K562 (cell line): ENCODE measurements at regions not wholly inside any gene's neighbourhood (a gene's known extent, or its start where the extent isn't known, plus 50 kb on each side); places are given as distances from the start of the nearest gene placed in this dataset.

Experiments
- ATAC-seq: fragments of 200-7000 bp; cut with Tn5 transposase; 3 replicates; pipeline ENCODE4 v1.9.1; 2020; ENCODE audit warnings: moderate library complexity
- BruUV-seq: library from RNA; stranded (reverse); fragments of 400-500 nt; replicated peaks from 2 replicates; lab custom pipeline; 2021; lab: Mats Ljungman, UMichigan
- CTCF ChIA-PET: fragments of 300-600 bp; formaldehyde crosslinking; extraction: SDS; loops from one replicate; lab custom pipeline; 2021; ENCODE audit warnings: low intra/inter-chr PET ratio; lab: Yijun Ruan, JAX
- POLR2A ChIA-PET: fragments of 300-600, 350-650 bp; sonication (Branson Sonifier 250); formaldehyde crosslinking; extraction: SDS; loops from one replicate; lab custom pipeline; 2021; ENCODE audit warnings: antibody characterized with exemption, inconsistent platforms; lab: Yijun Ruan, JAX
- DNase-seq, 4 experiments: peaks; one replicate each; pipeline versions ENCODE4 v3.0.0 to v3.0.0-alpha.2; 2011 to 2018; ENCODE audit warnings: low spot score in 3 of 4, mixed read lengths in 3 of 4; ENCODE audit errors: extremely low read depth in 1 of 4
- FAIRE-seq: peaks from 2 replicates; lab custom pipeline; 2011; peaks lifted over from hg19 to GRCh38; lab: Jason Lieb, UNC
- H2AFZ ChIP-seq: 2 replicates; pipeline ENCODE4 v1.6.0; 2011; ENCODE audit warnings: low read depth, low read length, control low read depth, inconsistent platforms
- H3K27ac ChIP-seq: fragments of 200-600 bp; 3 replicates; pipeline ENCODE4 v1.8.0; 2011; ENCODE audit warnings: low read depth, mild to moderate bottlenecking, control low read depth, inconsistent platforms, low read length, moderate library complexity, mixed read lengths; ENCODE audit errors: extremely low read depth
- H3K27me3 ChIP-seq, 2 experiments: fragments of 300-600 bp in 1 of 2; 2 replicates in 1 of 2; 3 replicates in 1 of 2; pipeline versions ENCODE4 v1.6.0 to v1.8.0; 2011; ENCODE audit warnings: inconsistent platforms in 2 of 2, low read length in 2 of 2, mild to moderate bottlenecking in 1 of 2, mixed read lengths in 1 of 2, moderate library complexity in 1 of 2; ENCODE audit not compliant: control insufficient read depth in 2 of 2, insufficient read depth in 2 of 2
- H3K36me3 ChIP-seq: fragments of 300-600 bp; 3 replicates; pipeline ENCODE4 v1.8.0; 2011; ENCODE audit warnings: mild to moderate bottlenecking, low read length, inconsistent platforms; ENCODE audit not compliant: control insufficient read depth, insufficient read depth
- H3K4me1 ChIP-seq, 2 experiments: fragments of 200-600 bp in 1 of 2; replicated peaks in 1 of 2; 2 replicates in 1 of 2; 3 replicates in 1 of 2; pipeline versions ENCODE4 v1.5.1 to v1.8.0; 2011; ENCODE audit warnings: inconsistent platforms in 2 of 2, low read length in 2 of 2, mild to moderate bottlenecking in 1 of 2, mixed read lengths in 1 of 2, moderate library complexity in 1 of 2; ENCODE audit not compliant: control insufficient read depth in 2 of 2, insufficient read depth in 2 of 2
- H3K4me2 ChIP-seq: 2 replicates; pipeline ENCODE4 v1.6.1; 2011; ENCODE audit warnings: low read length, control low read depth, inconsistent platforms, mixed read lengths; ENCODE audit not compliant: insufficient read depth
- H3K4me3 ChIP-seq: fragments of 200-600 bp; sonication (generic), shearing (Covaris generic); 2 replicates; pipeline ENCODE4 v1.5.1; 2016; ENCODE audit warnings: control low read depth, inconsistent platforms
- H3K79me2 ChIP-seq: fragments of 200-600 bp; 3 replicates; pipeline ENCODE4 v1.8.0; 2011; ENCODE audit warnings: low read length, inconsistent platforms; ENCODE audit not compliant: control insufficient read depth, insufficient read depth
- H3K9ac ChIP-seq, 2 experiments: 2 replicates each; pipeline versions ENCODE4 v1.6.0 to v1.6.1; 2011; ENCODE audit warnings: low read depth in 2 of 2, low read length in 2 of 2, control low read depth in 1 of 2, inconsistent platforms in 1 of 2, mild to moderate bottlenecking in 1 of 2, mixed read lengths in 1 of 2; ENCODE audit not compliant: insufficient read depth in 1 of 2
- H3K9me1 ChIP-seq: one replicate; pipeline ENCODE4 v1.6.0; 2011; ENCODE audit warnings: inconsistent platforms, mild to moderate bottlenecking, low read length, moderate library complexity; ENCODE audit not compliant: control insufficient read depth, insufficient read depth
- H3K9me3 ChIP-seq: replicated peaks from 2 replicates; pipeline ENCODE4 v1.5.1; 2011; ENCODE audit warnings: low read depth, low read length, inconsistent platforms; ENCODE audit not compliant: control insufficient read depth, insufficient read depth
- H4K20me1 ChIP-seq: replicated peaks from 2 replicates; pipeline ENCODE4 v1.6.1; 2011; ENCODE audit warnings: low read length, inconsistent platforms, mixed read lengths; ENCODE audit not compliant: control insufficient read depth, insufficient read depth
- BDP1 ChIP-seq: IDR thresholded peaks from 3 replicates; pipeline ENCODE4 v1.6.1; 2011; ENCODE audit not compliant: insufficient read length, insufficient read depth
- GATAD2A ChIP-seq: fragments of 450-650 bp; IDR thresholded peaks from 2 replicates; pipeline ENCODE4 v1.6.1; 2017
- GTF2B ChIP-seq: IDR thresholded peaks from 2 replicates; pipeline ENCODE4 v1.6.1; 2011; ENCODE audit not compliant: insufficient read length; ENCODE audit errors: extremely low read depth
- GTF2E2 ChIP-seq: fragments of 200-800 bp; sonication (Bioruptor generic); IDR thresholded peaks from 2 replicates; pipeline ENCODE4 v1.6.1; 2016; ENCODE audit warnings: missing genetic modification characterization, missing compliant biosample characterization
- GTF2F1 ChIP-seq: IDR thresholded peaks from 2 replicates; pipeline ENCODE4 v1.6.1; 2011; ENCODE audit warnings: low read depth, low read length, improper control_type of control experiment
- HDAC1 ChIP-seq, 2 experiments: fragments of 450-650 bp; IDR thresholded peaks; 2 replicates each; pipeline ENCODE4 v1.6.1; 2016 to 2017; ENCODE audit warnings: inconsistent platforms in 1 of 2, mild to moderate bottlenecking in 1 of 2, moderate library complexity in 1 of 2
- NONO ChIP-seq, 2 experiments: fragments of 200-400 bp in 1 of 2; fragments of 450-650 bp in 1 of 2; formaldehyde crosslinking in 1 of 2; IDR thresholded peaks; 2 replicates each; pipeline ENCODE4 v1.6.1; 2017; ENCODE audit warnings: low read depth in 2 of 2, mild to moderate bottlenecking in 2 of 2, moderate library complexity in 2 of 2, low read length in 1 of 2
- OTX1 ChIP-seq: fragments of 450-650 bp; formaldehyde crosslinking; IDR thresholded peaks from 2 replicates; pipeline ENCODE4 v1.4.0; 2022; ENCODE audit warnings: mild to moderate bottlenecking
- ZNF384 ChIP-seq: IDR thresholded peaks from 2 replicates; pipeline ENCODE4 v1.6.1; 2012; ENCODE audit warnings: low read depth, low read length, improper control_type of control experiment
- ZNF436 ChIP-seq: fragments of 250-450, 450-650 bp; sonication (Bioruptor Pico); formaldehyde crosslinking; IDR thresholded peaks from 2 replicates; pipeline ENCODE4 v1.7.0; 2020; ENCODE audit warnings: mild to moderate bottlenecking
- ZNF449 ChIP-seq: fragments of 250-450 bp; sonication (Bioruptor Pico); IDR thresholded peaks from 2 replicates; pipeline ENCODE4 v1.8.0; 2022; ENCODE audit warnings: moderate library complexity, mild to moderate bottlenecking, inconsistent platforms
- ZNF668 ChIP-seq: fragments of 250-450 bp; sonication (Bioruptor Pico); IDR thresholded peaks from 2 replicates; pipeline ENCODE4 v1.8.0; 2022; ENCODE audit warnings: mild to moderate bottlenecking, inconsistent platforms
- WGBS: fragments of 100-300 bp; shearing (Covaris generic); methylation state at CpG from one replicate; pipeline ENCODE4 v1.1.6; 2016; ENCODE audit warnings: low coverage, mixed read lengths; ENCODE audit not compliant: insufficient coverage; ENCODE audit errors: missing lambda C conversion rate; 5-methylcytosine and 5-hydroxymethylcytosine counted together
- in situ Hi-C: fragments of 300-500 bp; cut with MboI; formaldehyde crosslinking; loops from 4 replicates; pipeline ENCODE4 v1.15.0; 2018; ENCODE audit warnings: inconsistent platforms, mixed read lengths
- intact Hi-C: fragments of 100-400 bp; cut with micrococcal nuclease; formaldehyde crosslinking; loops from 2 replicates; pipeline ENCODE4 v1.14.2; 2022
- TF ChIP-seq, protein P1 (sequence below): fragments of 450-650 bp; formaldehyde crosslinking; IDR thresholded peaks from 2 replicates; pipeline ENCODE4 v1.4.0; 2020; ENCODE audit warnings: mild to moderate bottlenecking, moderate library complexity
- TF ChIP-seq, protein P2 (sequence below): fragments of 250-450 bp; sonication (Bioruptor Pico); IDR thresholded peaks from 2 replicates; pipeline ENCODE4 v1.4.0; 2020

- no peaks in the 10 kb centered on the region for H3K9me3 ChIP-seq
- H3K4me3 ChIP-seq = no peak overlapping the region
- ChIA-PET CTCF (no interaction called here), POLR2A (no interaction called here)
- ATAC-seq = no peak
- no peaks in the 10 kb centered on the region for H3K9me1 ChIP-seq
- no TSS peak for BruUV-seq
- H3K36me3 ChIP-seq = no peaks in the 10 kb centered on the region
- intact Hi-C loops (loop anchor here (5.0 to 10.0 kb wide), 2 partner anchors 482 to 1376 kb away; no protein-coding TSS in a partner anchor), in situ Hi-C loops (loop anchor here (25.0 kb wide), 3 partner anchors 693 to 1368 kb away; no protein-coding TSS in a partner anchor)
- 0% methylated on average over 2 of the region's 2 CpGs for WGBS
- no peaks in the 10 kb centered on the region for H3K79me2 ChIP-seq
- no peak overlapping the region for H2AFZ ChIP-seq
- no peaks in the 10 kb centered on the region for H4K20me1 ChIP-seq
- H3K27me3 ChIP-seq = no peaks in the 10 kb centered on the region
- H3K4me2 ChIP-seq = no peak overlapping the region
- DNase-seq = no peak
- no peak for FAIRE-seq
- no peaks in the 10 kb centered on the region for H3K4me1 ChIP-seq
- H3K9ac ChIP-seq = no peak overlapping the region
- H3K27ac ChIP-seq = no peak overlapping the region
- TF ChIP-seq, protein P1, sequence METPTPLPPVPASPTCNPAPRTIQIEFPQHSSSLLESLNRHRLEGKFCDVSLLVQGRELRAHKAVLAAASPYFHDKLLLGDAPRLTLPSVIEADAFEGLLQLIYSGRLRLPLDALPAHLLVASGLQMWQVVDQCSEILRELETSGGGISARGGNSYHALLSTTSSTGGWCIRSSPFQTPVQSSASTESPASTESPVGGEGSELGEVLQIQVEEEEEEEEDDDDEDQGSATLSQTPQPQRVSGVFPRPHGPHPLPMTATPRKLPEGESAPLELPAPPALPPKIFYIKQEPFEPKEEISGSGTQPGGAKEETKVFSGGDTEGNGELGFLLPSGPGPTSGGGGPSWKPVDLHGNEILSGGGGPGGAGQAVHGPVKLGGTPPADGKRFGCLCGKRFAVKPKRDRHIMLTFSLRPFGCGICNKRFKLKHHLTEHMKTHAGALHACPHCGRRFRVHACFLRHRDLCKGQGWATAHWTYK = no peak
- TF ChIP-seq ZNF436 (CRISPR knock-in tag) (no peak), ZNF384 (no peak), BDP1 (no peak), OTX1 (CRISPR knock-in tag) (no peak), GTF2F1 (no peak), GTF2B (no peak), ZNF668 (CRISPR knock-in tag) (no peak), HDAC1 (IDR thresholded peaks at IDR 0.05) (no peak), GATAD2A (no peak), NONO (IDR thresholded peaks at IDR 0.05; ENCODE audit: low read depth in 2 of 2, low read length in 1 of 2) (no peak), ZNF449 (no peak), GTF2E2 (tag) (no peak)
- TF ChIP-seq, protein P2, sequence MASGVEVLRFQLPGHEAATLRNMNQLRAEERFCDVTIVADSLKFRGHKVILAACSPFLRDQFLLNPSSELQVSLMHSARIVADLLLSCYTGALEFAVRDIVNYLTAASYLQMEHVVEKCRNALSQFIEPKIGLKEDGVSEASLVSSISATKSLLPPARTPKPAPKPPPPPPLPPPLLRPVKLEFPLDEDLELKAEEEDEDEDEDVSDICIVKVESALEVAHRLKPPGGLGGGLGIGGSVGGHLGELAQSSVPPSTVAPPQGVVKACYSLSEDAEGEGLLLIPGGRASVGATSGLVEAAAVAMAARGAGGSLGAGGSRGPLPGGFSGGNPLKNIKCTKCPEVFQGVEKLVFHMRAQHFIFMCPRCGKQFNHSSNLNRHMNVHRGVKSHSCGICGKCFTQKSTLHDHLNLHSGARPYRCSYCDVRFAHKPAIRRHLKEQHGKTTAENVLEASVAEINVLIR (CRISPR knock-in tag) = no peak
Observed at GRCh38 chr15:37880835-37881153, 53.6 kb upstream of the TMCO5A start.
